ENCODE measurements at regions not wholly inside any gene's neighbourhood (a gene's known extent, or its start where the extent isn't known, plus 50 kb on each side); places are given as distances from the start of the nearest gene placed in this dataset.
"Not testable (repeated sequence)": the region's sequence is repeated elsewhere in the genome, so short reads cannot be mapped to it uniquely, and the experiment has no call there.

DNA sequence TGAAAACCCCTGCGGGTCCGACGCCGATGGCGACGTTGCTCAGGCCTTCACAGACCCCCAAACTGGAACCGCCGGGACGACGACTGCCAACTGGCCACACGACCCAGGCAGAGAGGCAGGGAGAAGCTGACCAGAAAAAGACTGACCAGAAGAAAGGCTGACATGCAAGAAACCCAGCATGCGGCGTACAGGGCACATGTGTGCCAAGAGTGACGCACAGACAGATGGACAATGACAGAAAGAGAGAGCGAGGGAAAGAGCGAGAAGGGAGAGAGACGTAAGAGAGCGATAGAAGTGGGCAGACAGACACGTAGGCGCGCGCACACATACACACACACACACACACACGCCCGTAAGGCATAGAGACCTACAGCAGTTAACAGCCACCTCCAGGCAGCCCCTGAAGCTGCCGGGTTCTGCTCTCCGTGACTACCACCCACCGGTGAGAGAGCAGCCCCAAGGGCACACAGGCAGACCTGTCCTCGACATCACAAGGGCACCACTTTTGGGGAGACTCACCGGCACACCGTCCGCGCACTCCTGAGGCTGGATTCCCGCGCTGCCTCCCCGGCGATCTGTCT is 67.2 kb upstream of the ZNF527 start:
- DNase-seq = no peak

DNA sequence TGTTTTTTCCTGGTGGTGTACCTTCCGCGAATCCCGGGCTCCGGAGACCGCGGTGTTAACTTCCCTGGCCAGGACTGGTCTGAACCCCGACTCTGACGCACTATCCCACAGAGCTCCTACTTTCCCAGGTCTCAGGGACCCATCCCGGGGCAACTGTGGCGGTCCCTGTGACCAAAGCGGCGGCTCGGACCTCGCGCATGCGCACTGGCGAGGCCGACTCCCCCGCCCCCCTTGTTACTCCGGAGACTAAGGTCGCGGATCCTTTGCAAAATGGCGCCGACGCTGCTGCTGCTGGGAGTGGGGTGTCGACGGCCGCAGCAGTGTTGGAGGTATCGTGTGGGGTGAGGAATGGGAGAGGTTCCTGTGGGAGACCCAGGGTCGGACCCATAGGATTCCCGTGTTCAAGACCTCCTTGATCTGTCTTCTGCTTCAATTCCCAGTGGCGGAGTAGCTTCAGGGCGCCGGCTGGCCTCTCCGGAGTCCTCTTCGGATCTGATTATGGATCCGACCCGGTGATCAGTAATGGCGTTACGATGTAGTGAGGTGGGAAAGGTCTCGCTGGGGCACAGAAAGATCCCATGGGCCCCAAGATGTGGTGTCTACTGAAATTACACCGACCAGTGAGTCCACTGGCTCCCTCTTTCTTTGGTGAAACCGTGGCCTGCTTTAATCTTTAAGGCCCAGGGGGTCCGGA is 66.6 kb upstream of the ZNF527 start:
- DNase-seq = no peak

DNA sequence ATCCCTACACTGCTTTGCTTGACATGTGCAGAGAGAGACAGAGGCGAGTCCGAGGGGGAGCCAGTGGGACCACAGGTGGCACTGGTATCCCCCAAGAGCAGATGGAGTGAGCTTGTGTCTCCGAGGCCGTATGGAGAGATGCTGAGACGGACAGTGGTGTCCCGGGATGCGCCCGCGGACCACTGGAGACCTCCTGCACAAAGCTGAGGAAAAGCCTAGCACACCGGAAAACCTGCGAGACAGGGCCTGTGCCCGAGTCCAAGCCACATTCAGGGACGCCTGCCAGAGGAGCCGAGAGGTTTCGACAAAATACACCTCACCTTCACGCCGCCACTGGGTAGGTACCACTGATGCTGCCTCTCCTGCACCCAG is 66.0 kb upstream of the ZNF527 start:
- no peak for DNase-seq

DNA sequence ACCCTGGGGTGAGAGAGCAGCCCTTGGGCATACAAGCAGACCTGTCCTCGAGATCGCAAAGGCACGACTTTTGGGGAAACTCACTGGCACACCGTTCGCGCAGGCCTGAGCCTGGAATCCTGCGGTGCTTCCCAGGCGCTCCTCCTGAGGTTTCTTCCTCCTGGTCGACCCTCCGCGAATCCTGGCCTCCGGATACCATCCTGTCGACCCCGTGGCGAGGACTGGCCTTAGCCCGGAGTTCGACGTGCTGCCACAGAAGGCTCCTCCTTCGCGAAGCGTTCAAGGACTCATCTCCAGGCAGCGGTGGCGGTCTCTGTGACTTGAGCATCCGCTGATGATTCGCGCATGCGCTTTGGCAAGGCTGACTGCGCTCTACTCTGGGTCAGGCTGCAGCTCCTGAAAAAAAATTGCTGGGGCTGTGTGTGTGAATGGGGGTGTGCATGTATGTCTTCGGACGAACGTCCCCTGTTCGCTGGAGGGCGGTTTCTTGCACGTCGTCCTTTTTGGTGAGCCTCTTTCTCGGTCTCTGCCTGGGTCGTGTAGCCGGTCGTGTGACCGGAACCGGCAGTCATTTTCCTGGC is 64.4 kb upstream of the ZNF527 start:
- DNase-seq = no peak

DNA sequence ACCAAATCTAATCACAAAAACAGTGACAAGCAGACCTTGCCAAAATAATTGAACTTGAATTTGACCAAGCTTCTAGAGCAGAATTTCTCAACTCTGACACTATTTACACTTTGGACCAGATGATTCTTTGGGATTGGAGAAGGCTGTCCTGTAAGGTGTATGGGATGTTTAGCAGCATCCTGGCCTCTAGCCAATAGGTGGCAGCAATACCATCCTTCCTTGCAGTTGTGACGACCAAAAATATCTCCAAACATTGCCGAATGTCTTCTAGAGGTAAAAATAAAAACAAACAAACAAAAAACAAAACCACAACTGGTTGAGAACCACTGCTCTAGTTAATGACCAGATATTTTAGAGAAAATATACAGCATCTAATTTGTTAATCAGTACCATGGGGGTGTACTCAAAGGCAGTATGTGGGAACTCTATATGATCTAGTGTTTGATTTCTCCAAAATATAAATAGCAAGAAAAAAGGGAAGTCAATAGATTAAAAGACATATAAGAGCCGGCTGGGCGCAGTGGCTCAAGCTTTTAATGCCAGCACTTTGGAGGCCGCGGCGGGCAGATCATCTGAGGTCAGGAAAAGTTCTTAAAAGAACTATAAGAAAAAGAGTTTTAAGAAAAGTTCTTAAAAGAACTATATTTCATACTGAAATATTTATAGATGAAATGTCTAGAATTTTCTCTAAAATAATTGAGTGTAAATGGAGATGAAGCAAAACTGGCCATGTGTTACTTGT is 60.9 kb upstream of the ZNF527 start:
- peak; percentile 37 for DNase-seq

DNA sequence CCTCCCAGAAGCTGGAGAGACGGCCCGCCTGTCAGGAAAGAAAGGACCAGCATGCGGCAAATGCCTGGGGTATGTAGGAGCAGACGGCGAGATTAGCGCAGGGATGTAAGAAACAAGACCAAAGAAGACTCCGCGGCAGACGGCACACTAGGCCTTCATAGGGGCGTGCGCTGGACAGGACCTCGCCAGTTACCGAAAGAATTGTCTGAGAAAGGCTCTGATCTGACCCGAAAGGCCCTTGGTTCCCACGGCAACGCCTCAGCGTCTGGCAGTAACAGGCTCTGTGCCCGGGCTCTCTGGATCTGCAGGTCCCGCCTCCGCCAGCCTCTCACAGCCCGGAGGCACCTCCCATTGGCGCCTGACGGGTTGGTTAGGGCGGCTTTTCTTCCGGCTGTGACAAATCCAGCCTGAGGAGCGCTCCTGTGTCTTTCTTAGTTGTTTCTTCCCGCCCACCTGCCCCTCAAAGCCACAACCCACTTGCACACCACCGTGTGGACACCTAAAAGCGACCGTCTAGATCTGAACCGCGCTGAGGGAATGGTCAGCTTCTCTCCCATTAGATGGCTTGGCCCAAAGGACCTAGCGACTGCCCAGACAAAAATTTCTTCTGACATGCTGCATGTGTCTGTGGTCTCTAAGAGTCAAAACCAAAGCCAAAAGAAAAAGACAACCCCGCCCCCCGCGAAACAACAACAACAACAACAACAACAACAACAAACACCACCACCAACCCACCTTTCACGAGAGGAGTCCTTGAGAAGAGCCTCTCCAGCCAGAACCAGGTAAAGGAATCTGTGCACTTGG is 58.2 kb upstream of the ZNF527 start:
- peak; percentile 44 for DNase-seq

DNA sequence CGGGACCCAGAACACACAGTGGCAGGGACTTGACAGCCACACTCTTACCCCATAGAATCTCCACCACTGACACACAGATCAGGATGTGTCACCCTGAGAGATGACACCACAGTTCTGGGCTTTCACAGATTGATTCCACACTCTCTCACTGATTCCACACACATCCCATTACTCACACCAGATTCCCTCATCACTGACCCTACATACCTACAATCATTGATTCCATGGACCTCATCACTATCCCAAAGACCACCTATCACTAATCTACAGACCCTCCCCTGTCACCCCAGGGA is 57.6 kb upstream of the ZNF527 start:
- DNase-seq = no peak

DNA sequence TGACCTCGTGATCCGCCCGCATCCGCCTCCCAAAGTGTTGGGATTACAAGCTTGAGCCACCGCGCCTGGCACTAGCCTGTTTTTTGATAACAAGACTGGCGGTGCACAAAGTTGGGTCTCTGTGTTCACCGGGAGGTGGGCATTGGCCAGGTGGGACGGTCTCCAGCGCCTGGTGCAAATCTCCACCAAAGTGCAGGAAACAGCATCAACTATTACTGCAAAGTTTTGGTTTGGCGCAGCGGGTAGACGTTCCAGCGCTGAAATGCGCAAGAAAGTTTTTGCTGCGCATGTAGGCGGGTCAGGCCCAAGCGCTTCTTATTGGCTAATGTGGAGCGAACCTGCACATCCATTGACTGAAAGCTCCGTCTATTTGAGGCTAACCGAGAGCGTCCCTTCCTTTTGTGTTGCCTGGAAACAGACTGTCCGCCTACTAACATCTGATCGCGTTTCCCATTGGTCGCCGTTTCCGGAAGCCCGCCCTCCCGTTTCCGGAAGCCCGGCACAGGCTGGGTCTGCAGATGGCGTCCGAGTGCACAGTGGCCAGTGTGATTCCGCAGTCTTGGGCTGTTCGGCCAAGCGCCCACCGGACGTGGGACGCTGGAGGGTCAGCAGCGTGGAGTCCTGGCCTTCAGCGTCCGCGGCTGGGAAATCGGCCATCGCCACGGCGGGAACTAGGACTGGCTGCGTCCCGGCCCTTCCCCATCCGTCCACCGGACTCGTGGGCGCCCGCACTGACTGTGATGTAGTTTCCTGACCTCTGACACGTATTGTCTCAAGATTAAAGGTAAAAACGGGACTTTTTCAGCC is 53.3 kb upstream of the ZNF527 start:
- DNase-seq = peak; percentile 98

DNA sequence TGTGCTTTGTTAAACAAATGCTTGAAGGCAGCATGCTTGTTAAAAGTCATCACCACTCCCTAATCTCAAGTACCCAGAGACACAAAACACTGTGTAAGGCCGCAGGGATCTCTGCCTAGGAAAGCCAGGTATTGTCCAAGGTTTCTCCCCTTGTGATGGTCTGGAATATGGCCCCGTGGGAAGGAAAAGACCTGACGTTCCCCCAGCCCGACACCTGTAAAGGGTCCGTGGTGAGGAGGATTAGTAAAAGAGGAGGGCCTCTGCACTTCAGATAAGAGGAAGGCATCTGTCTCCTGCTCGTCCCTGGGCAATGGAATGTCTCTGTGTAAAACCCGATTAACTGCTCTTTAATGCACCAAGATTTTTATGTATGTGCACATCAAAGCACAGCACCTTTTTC is 49.9 kb upstream of the ZNF527 start:
- DNase-seq = not testable (repeated sequence)

All from NCI-H1105 treated with DMSO at 0.1 percent for 48 hours (cell line).